ENCODE measurements at regions not wholly inside any gene's neighbourhood (a gene's known extent, or its start where the extent isn't known, plus 50 kb on each side); places are given as distances from the start of the nearest gene placed in this dataset.

DNA sequence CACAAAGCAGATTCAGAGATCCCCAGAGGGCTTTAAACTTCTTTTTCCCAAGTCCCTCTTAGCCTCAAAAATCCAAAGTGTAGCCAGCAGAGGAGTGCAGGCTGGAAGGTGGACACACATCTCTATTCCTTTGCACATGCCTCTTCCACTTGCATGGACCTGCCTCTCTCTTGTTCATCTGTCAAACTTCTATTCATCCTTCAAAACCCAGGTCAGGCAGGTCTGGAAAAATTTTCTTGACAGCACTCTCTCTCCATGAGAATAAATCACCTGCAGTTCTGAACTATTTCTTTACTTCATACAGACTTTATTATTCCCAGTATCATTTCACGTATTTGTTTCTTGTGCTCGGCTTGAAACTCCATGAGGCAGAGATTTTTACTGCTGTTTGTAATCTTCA lies 127.5 kb downstream of the SS18 start:
- DNase-seq = no peak

DNA sequence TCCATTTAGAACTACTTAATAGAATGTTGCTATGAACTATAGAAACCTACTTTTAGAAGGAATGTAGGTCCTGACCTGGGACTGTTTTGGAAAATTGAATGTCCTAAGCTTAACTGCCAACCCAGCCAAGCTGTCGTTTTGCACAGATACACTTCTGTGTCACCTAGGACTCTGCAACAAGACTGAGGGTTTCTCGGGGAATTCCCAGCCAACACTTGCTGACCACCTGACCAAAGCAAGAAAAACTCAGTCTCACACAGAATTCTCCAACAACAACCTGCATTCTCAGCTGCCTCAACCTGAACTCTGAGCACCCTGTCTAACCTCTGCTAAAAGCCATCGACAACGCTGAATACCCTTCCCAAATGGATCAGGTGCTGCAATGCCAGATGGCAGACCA lies 128.2 kb downstream of the SS18 start:
- no peak for DNase-seq

DNA sequence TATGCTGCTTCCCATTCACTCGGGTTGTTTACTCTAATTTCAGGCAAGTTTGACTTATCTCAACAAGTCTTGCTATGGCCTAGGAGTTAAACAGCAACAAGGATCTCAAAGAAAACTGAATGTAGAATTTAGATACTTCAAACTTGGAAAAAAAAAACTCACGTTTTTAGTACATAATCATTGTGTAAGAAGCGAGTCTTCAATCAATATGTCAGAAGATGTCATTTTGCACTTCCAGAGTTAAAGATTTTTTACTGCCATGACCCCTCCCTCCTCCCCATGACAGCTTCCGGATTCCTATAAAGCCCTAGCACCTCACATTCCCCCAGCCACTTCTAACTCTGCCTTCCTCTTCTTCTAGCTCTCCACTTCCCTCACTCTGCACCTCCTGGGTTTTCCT lies 133.4 kb downstream of the SS18 start:
- DNase-seq = no peak

DNA sequence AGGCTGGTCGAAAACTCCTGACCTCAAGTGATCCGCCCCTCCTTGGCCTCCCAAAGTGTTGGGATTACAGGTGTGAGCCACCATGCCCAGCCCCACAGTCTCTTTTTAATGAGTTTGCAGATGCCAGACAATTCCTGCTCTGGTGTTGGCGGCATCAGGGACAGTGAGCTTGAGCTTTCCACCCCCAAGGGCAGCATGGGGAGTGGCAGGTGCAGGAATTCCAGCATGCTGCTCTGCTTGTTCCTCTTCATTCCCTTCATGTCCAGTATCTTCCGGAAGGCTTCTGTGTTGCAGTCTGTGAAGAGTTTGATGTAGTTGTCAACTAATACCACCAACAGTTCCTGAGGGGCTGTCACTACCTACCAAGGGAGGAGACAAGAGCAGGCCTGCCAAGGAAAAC lies 137.3 kb downstream of the SS18 start:
- DNase-seq = no peak

DNA sequence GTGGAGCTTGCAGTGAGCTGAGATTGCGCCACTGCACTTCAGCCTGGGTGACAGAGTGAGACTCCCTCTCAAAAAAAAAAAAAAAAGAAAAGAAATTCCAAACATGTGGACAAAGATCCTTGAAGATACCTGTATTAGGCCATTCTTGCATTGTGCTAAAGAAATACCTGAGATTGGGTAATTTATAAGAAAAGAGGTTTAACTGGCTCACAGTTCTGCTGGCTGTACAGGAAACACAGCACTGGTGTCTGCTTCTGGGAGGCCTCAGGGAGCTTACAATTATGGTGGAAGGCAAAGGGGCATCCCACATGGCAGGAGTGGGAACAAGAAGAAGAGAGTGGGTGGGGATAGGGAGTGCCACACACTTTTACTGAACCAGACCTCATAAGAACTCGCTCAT lies 140.1 kb downstream of the SS18 start:
- DNase-seq = no peak

DNA sequence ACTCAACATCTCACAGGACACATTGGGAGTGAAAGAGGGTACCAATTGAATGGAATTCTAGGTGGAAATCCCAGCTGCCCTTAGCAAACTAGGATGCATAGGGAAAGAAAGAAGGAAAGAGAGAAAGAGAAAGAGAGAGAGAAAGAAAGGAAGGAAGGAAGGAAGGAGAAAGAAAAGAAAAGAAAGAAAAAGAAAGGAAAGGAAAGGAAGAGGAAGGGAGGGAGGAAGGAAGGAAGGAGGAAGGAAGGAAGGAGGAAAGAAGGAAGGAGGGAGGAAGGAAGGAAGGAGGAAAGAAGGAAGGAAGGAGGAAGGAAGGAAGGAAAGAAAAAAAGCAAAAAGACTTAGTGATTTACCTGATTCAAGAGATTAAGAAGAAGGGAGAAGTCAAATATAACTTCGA lies 143.9 kb downstream of the SS18 start:
- DNase-seq = no peak

DNA sequence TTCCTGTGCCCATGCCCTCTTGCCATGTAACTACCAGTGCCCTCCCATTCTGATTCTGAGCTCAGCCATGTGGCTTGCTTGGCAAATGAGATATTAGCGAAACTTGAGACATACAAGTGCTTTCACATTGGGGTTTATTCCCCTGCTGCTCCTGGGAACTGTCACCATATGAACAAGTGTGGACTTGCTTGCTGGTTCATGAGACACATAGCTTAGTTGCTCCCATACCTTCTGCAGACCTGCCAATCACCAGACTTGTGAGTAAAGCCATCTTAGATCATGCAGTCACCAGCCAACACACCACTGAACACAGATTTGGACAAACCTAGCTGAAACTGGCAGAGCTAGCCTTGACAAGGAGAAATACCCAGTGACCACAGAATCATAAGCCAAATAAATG lies 155.1 kb downstream of the SS18 start:
- no peak for DNase-seq

DNA sequence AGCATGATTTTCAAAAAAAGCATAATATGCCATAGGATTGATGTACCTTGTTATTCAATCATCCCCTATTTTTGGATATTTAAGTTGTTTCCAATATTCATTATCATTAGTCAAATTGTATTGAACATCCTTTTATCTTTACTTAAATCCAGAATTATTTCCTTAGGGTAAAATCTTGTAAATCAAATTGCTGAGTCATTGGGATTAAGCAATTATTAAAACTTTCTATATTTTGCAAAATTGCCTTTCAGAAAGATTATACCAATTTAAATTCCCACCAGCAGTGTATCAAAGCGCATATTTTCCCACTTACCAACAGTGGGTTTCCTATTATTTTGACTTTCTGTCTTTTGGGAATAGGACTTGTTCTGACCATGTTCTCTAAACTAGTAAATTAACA lies 159.3 kb downstream of the SS18 start:
- DNase-seq = no peak

DNA sequence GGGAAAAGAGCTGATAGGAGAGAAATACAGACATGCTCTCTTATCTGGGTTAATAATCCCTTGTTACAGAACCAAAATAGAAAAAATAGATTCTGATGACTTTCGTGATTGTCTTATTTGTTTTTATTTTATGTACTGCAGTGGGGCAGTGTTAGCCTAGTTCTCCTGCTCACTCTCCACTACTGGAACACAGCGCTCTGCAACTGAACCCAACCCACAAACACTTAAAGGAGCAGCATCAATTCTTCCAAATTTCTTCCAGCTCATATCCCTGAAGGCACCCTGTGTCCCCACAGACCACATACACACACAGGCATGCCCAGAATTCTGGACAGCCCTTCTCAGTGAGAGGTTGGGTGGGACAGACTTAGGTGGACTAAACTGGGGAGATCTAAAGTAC lies 160.6 kb downstream of the SS18 start:
- no peak for DNase-seq

DNA sequence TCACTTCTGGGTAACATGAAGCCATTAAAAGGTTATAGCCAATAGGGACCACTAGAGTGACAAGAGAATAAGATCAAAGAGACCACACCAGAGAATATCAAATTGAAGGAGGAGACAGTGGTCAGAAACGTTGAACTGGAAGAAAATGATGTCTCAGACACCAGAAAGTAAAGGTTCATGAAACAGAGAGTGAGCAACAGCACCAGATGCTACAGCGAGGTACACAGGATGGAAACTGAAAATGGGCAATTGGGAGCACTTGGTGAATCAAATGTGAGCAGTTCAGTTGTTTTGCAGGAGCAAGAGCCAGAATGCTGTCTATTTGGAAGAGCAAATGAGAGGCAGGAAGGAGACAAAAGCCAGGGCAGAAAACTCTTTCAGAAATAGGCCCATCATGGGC lies 162.6 kb downstream of the SS18 start:
- no peak for DNase-seq

DNA sequence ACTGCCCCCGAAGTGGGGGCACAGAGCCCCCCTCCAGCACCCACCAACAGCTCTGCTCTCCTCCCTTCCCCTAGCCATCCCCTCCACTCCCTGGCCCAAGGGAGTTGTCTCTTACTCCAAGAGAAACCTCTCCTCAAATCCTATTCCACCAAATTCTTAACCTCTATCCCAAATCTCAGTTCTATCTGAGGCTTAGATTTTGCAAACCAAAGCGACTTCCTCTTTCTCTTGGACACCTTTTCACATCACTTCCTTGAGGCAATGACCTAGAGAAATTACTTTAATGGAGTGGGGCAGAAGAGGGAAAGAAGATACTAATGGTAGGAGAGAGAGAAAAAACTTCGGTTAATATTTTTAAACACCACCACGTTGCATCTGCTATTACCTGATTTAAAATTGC lies 167.2 kb downstream of the SS18 start:
- no peak for DNase-seq

DNA sequence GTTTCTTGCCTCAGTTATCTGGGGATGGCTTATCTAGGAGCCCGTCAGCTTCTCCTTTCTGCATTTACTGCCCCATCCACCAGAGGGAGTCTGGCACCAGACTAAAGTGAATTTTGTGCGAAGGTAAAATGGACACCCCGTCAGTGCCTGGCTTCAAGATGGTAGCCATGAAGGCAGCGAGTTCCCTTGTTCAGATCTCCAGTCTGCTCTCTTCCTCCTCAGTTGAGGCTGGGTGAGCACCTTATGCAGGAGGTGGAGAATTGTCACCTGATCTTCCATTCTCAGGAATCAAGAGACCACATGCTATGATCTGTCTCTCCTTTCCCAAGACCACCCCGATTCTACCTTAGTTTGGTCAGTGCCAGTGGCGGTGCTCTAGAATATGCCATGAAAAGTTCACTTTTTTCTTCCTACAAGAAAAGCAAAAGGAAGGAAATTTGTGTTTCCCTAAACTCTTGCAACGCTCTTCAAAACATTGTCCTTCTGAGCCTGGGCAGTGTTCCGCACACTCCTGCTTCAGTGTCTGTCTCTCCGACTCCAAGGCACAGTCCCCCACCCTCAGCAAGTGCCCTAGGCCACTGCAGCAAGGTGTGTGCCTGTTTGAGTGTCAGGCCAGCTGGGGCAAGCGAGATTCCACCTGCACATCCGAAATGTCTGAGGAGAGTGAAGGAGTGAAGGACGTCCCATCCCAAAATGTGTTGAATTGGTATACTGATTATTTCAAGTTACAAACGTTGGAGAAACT lies 168.6 kb downstream of the SS18 start:
- DNase-seq = peak; percentile 42

DNA sequence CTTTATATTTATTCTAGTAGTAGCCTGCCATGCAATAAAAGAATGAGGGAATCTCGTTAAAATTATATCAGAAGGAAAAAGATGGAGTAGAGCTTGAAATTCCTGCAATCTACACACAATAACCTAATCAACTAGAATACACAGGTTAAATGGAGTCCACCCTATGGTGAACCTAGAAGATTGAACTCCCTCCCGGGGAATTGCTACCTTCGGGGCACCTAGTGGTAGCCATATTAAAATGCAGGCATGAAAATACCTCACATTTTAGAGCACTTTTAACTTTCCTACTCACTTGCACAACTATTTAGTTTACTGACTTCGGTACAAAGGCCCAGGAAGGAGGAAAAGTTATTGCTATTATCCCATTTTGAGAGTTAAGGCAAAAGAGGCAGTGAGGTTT lies 174.5 kb downstream of the SS18 start:
- DNase-seq = no peak

DNA sequence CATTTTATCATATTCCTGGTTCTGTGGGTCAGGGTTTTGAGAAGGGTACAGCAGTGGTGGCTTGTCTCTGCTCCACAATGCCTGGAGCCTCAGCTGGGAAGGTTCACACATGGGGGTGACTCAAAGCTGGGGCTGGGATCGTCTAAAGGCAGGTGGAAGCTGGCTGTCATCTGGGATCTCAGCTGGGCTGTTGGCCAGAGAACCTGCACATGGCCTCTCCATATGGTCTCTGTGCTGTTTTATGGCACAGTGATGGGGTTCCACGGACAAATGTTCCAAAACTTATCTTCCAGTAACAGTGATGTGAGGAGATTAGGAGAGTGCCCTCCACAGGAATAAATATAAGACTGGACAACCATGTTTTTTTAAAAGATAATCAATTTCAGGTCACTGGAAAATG lies 191.4 kb downstream of the SS18 start:
- DNase-seq = no peak

DNA sequence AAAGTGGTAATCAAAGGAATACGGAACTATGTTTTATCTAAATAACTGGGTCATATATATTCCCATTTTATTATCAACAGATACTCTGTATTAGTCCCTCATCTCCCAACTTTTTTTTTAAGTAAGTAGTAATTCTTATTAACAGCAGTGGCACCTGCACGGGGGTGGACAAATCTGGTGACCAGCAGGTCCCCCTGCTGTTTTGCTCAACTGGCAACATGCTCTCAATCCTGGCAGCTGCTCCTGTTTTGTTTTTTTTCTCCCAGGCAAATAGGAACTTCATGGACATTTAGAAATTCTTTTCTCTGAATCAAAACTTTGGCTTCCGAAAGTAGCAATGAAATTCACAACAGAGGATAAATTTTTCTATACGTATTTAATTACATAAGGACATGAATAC lies 193.5 kb downstream of the SS18 start:
- no peak for DNase-seq

DNA sequence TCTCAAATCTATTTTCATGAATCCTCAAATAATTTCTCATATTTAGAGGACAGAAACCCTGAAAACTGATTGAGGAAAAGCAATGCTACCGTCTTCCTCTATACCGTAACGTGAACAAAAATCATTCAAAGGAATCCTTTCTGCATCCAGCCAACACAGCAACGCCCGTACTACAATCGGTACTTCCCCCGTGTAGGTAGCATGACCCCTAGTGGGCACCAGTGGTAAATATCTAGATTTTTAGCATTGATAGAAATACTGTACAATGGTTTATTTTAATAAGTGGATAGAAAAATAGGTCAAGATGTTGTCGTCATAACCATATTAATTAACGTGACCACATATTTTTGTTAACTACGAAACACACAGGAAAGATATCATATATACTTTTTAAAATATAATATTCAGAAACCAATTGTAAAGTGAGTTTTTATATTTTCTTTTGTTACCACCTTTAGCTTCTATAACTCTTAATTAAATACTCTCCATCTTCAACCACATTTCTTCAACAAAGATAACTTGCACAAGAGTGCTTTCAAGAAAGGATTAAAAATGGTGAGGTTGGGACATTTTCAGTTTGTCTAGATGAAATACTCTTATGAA lies 194.1 kb downstream of the SS18 start:
- peak; percentile 31 for DNase-seq

DNA sequence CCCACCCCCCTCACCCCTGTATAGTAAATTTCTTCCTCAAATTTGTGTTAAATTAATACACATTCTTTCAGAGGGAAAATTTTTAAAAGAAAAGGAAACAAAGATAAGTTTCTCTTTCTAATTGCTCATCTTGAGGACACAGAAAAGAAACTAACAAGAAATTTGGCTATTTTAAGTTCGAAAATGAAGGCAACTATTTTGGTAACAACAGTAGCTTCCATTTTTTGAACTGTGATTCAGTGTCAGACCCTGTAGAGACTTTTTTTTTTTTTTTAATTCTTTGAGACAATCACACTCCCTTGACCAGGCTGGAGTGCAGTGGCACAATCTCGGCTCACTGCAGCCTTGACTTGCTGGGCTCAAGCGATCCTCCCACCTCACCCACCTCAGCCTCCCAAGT lies 194.9 kb downstream of the SS18 start:
- DNase-seq = no peak

DNA sequence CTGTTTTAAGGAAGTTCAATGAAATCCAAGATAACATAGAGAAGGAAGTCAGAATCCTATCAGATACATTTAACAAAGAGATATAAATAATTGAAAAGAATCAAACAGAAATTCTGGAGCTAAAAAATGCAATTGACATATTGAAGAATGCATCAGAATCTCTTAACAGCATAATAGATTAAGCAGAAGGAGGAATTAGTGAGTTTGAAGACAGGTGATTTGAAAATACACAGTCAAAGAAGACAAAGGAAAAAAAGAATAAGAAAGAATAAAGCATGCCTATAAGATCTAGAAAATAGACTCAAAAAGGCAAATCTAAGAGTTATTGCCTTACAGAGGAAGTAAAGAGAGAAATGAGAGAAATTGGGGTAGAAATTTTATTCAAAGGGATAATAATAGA lies 204.1 kb downstream of the SS18 start:
- no peak for DNase-seq

DNA sequence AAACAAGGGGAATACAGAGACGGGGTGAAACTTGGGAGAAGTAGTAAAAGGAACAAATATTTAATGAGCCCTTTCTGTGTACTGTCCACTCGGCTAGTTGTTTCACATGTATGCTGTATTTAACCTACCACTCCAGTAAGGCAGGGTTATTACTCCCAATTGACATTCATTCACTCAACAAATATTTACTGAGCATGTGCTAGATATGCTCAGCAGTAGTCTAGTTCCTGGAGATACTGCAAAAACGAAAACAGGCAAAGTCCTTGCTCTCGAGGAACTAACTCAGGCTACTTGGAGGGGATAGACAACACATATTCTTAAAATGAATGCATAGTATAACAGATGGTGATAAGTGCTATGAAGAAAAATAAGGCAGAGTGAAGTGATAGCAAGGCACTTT lies 207.3 kb downstream of the SS18 start:
- no peak for DNase-seq

DNA sequence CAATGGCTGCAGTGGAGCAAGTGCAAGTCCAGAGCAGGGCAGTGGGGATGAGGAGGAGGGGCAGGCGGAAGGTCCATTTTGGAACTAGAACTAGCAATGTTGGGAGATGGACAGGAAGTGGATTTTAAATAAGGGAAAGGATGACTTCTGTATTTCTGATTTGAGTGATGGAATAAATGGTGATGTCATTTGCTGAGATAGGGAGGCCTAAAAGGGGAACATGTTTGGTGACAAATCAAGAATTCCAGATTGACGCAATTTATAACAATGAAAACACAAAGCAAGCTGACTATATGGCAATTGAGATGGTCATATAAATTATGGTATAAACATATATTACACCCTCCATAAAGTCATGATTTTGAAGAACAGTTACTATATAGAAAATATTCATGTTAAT lies 209.3 kb downstream of the SS18 start:
- no peak for DNase-seq

DNA sequence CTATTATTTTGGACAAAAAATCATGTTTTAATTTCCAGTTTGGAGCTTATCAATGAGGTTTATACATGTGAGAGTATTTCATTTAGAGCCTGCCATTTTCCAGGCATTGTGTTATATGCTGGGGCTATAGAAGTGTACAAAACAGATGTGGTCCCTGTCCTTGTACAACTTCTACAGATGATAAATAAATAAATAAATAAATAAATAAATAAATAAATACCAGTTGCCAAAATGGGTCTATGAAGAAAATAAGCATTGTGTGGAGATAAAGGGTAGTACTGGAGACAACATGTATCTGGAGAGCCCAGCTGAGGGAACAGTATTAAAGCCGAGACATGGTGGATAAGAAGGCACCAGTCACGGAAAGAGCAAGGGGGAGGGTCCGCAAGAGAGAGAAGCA lies 210.0 kb downstream of the SS18 start:
- no peak for DNase-seq

DNA sequence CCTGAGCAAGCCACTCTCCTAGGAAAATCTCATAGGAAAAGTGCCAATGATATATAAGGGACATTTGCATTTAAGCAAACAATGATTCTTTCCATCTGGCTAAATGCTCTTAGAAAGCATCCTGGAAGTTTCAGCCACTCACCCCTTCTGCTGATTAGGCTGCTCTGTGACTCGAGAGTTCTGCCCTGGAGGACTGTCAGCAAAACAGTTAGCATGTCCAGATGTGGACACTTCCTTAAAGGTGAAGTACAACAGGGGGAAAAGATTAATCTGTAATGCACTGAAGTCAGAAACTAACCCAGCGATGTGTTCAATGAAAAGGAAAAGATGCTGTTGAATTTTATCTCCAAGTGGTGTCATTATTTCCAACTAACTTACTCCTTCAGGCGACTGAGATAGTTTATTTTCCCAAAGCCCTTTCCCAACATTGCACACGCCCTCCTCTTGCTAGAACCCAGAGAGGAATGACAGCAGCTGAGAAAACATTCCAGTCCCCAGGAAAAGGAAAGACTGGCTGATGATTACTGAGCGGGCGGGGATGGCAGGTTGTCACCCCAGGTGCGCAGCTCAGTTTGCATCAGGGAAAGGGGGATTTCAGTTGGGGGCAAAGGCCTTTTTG lies 214.0 kb downstream of the SS18 start:
- no peak for DNase-seq

DNA sequence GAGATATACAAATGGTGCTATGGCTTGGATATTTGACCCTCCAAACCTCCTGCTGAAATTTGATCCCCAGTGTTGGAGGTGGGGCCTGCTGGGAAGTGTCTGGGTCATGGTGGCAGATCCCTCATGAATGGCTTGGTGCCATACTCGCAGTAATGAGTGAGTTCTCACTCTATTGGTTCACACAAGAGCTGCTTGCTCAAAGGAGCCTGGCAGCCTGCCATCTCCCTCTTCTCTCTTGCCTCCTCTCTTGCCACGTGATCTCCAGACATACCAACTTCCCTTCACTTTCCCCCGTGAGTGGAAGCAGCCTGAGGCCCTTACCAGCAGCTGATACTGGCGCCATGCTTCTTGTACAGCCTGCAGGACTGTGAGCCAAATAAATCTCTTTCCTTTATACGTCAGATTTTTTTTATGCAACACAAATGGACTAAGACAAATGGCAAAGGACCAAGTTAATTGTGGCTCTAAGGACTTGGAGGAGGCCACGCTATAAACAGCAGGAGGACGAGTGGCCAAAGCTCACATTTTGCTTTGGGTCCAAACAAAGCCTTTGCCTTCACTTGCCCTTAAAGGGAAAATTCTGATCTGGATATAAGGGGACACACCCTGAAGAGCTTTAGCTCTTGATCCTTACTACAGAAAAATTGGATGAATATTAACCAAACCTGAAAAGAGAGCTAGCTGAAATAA lies 214.7 kb downstream of the SS18 start:
- DNase-seq = no peak

DNA sequence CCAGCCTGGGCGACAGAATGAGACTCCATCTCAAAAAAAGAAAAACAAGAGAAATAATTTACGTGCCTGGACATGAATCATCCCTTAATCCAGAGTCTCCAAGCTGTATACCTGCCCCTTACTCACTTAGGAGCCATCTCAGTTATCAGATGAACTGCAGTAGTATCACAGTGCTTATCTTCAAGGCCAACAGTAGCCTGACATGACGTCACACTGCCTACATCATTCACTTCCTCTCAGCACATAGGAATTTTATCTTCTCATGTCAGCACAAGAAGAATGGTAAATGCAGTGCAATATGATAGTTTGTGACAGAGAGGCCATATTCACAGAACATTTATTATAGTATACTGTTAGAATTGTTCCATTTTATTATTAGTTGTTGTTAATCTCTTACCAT lies 216.6 kb downstream of the SS18 start:
- DNase-seq = no peak

All from CD4-positive, alpha-beta T cell treated with Interleukin-4 for 4 hours (primary cell).